ENCODE measurements at regions not wholly inside any gene's neighbourhood (a gene's known extent, or its start where the extent isn't known, plus 50 kb on each side); places are given as distances from the start of the nearest gene placed in this dataset.

GRCh38 chr20:41895241-41896032 is 277.3 kb upstream of the CHD6 start:
- no peak overlapping the region for H2AFZ ChIP-seq (ENCODE audit: low read length)

DNA sequence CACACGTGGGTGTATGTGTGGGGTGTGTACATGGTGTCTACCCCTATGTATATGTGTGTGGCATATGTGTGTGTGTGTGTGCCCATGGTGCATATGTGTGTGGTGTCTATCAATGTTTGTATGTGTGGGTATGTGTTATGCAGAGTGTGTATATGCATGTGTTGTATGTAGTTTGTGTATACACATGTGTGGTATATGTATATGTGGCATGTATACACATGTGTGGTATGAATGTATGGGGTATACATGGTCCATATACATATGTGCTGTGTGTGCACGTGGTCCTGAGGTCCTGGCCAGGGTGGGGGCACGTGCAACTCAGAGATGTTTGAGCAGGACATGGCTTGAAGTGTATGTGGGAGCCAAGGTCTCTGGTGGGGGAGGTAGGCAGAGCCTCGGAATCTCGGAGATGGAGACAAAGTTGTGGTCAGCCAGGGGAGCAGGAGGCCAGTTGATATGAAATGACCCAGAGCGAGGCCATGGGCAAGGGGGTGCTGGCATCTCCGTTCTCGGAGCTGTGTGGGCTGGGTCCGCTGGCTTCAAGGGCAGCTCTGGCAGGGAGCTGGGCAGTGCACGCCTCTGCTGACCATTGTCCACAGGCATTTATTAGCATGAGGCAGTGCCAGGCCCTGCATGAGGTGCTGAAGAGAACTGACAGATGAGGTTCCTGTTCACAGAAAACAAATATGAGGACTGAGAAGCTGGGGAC is 276.2 kb upstream of the CHD6 start:
- no peaks in the 10 kb centered on the region for H3K9me2 ChIP-seq (replicated peaks; ENCODE audit: insufficient read depth, low read length)
- H3K27ac ChIP-seq (ENCODE audit: low read length): no peak overlapping the region
- DNase-seq: no peak
- H3K4me2 ChIP-seq (ENCODE audit: low read depth, low read length): no peak overlapping the region
- no peak overlapping the region for H3K4me3 ChIP-seq (ENCODE audit: low read length)
- H3F3A ChIP-seq (ENCODE audit: insufficient read depth, low read length): no peaks in the 10 kb centered on the region
- H3K36me3 ChIP-seq (replicated peaks; ENCODE audit: insufficient read depth, low read length): no peaks in the 10 kb centered on the region
- no peak overlapping the region for H3K9ac ChIP-seq (ENCODE audit: low read length)
- no peaks in the 10 kb centered on the region for H3K79me2 ChIP-seq (ENCODE audit: low read length)
- no peaks in the 10 kb centered on the region for H4K20me1 ChIP-seq (ENCODE audit: insufficient read depth, low read length)
- H3K4me1 ChIP-seq (ENCODE audit: low read length): no peaks in the 10 kb centered on the region
- no peaks in the 10 kb centered on the region for H3K9me3 ChIP-seq (replicated peaks; ENCODE audit: insufficient read depth, low read length)
- TF ChIP-seq EZH2phosphoT487 (IDR thresholded peaks at IDR 0.05; ENCODE audit: low read length) (no peak), EZH2 (optimal IDR thresholded peaks at IDR 0.05; ENCODE audit: low read depth, low read length) (no peak)
- TF ChIP-seq, protein P1, sequence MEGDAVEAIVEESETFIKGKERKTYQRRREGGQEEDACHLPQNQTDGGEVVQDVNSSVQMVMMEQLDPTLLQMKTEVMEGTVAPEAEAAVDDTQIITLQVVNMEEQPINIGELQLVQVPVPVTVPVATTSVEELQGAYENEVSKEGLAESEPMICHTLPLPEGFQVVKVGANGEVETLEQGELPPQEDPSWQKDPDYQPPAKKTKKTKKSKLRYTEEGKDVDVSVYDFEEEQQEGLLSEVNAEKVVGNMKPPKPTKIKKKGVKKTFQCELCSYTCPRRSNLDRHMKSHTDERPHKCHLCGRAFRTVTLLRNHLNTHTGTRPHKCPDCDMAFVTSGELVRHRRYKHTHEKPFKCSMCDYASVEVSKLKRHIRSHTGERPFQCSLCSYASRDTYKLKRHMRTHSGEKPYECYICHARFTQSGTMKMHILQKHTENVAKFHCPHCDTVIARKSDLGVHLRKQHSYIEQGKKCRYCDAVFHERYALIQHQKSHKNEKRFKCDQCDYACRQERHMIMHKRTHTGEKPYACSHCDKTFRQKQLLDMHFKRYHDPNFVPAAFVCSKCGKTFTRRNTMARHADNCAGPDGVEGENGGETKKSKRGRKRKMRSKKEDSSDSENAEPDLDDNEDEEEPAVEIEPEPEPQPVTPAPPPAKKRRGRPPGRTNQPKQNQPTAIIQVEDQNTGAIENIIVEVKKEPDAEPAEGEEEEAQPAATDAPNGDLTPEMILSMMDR (IDR thresholded peaks at IDR 0.05; ENCODE audit: low read length): no peak
- no peak overlapping the region for H2AFZ ChIP-seq (ENCODE audit: low read length)
- no peaks in the 10 kb centered on the region for H3K27me3 ChIP-seq (replicated peaks; ENCODE audit: insufficient read depth, low read length)

More at GRCh38 chr20:41895241-41896032, 277.3 kb upstream of the CHD6 start:
- no peak for DNase-seq
- Histone ChIP-seq H3K4me3 (ENCODE audit: low read length) (no peak overlapping the region), H3K9me3 (replicated peaks; ENCODE audit: insufficient read depth, low read length) (no peaks in the 10 kb centered on the region), H3F3A (ENCODE audit: insufficient read depth, low read length) (no peaks in the 10 kb centered on the region), H3K4me2 (ENCODE audit: low read depth, low read length) (no peak overlapping the region), H3K9me2 (replicated peaks; ENCODE audit: insufficient read depth, low read length) (no peaks in the 10 kb centered on the region), H3K9ac (ENCODE audit: low read length) (no peak overlapping the region), H3K4me1 (ENCODE audit: low read length) (no peaks in the 10 kb centered on the region), H3K27me3 (replicated peaks; ENCODE audit: insufficient read depth, low read length) (no peaks in the 10 kb centered on the region), H4K20me1 (ENCODE audit: insufficient read depth, low read length) (no peaks in the 10 kb centered on the region), H3K36me3 (replicated peaks; ENCODE audit: insufficient read depth, low read length) (no peaks in the 10 kb centered on the region), H3K27ac (ENCODE audit: low read length) (no peak overlapping the region), H3K79me2 (ENCODE audit: low read length) (no peaks in the 10 kb centered on the region)
- no peak for TF ChIP-seq EZH2 (optimal IDR thresholded peaks at IDR 0.05; ENCODE audit: low read depth, low read length)
- TF ChIP-seq EZH2phosphoT487 (IDR thresholded peaks at IDR 0.05; ENCODE audit: low read length): no peak
- TF ChIP-seq, protein P1 (IDR thresholded peaks at IDR 0.05; ENCODE audit: low read length): no peak

DNA sequence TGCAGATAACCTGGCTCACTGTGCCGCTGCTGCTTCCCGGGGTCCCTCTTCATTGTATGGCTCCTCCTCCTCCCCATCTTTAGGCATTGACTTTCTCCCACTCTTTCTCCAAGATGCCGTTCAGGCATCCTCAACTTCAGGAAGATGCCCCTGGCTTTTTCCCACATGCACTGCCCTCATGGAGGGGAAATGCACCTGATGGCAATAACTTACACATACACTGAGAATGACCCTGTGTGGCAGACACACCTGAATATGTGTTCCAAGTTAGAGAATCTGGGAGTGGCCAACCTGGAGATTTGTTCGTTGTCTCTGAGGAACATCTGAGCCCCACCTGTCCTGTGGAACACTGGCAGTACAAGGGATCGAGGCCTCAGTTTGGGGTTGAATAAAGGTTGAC is 273.9 kb upstream of the CHD6 start:
- H3K36me3 ChIP-seq (replicated peaks; ENCODE audit: insufficient read depth, low read length): no peaks in the 10 kb centered on the region
- no peaks in the 10 kb centered on the region for H3K79me2 ChIP-seq (ENCODE audit: low read length)
- no peaks in the 10 kb centered on the region for H4K20me1 ChIP-seq (ENCODE audit: insufficient read depth, low read length)
- no peaks in the 10 kb centered on the region for H3K4me1 ChIP-seq (ENCODE audit: low read length)
- H2AFZ ChIP-seq (ENCODE audit: low read length): no peak overlapping the region
- H3K27me3 ChIP-seq (replicated peaks; ENCODE audit: insufficient read depth, low read length): no peaks in the 10 kb centered on the region
- H3K9me3 ChIP-seq (replicated peaks; ENCODE audit: insufficient read depth, low read length): no peaks in the 10 kb centered on the region
- DNase-seq: no peak
- H3K9ac ChIP-seq (ENCODE audit: low read length): no peak overlapping the region
- TF ChIP-seq EZH2phosphoT487 (IDR thresholded peaks at IDR 0.05; ENCODE audit: low read length) (no peak), EZH2 (optimal IDR thresholded peaks at IDR 0.05; ENCODE audit: low read depth, low read length) (no peak)
- TF ChIP-seq, protein P1 (IDR thresholded peaks at IDR 0.05; ENCODE audit: low read length): no peak
- H3K4me2 ChIP-seq (ENCODE audit: low read depth, low read length): no peak overlapping the region
- H3F3A ChIP-seq (ENCODE audit: insufficient read depth, low read length): no peaks in the 10 kb centered on the region
- H3K27ac ChIP-seq (ENCODE audit: low read length): no peak overlapping the region
- H3K9me2 ChIP-seq (replicated peaks; ENCODE audit: insufficient read depth, low read length): no peaks in the 10 kb centered on the region
- no peak overlapping the region for H3K4me3 ChIP-seq (ENCODE audit: low read length)
